NCI-H1048 (cell line): ENCODE measurements at regions not wholly inside any gene's neighbourhood (a gene's known extent, or its start where the extent isn't known, plus 50 kb on each side); places are given as distances from the start of the nearest gene placed in this dataset.

Experiments used
- DNase-seq: peaks from one replicate; lab custom pipeline; 2025; lab: John Stamatoyannopoulos, UW

DNA sequence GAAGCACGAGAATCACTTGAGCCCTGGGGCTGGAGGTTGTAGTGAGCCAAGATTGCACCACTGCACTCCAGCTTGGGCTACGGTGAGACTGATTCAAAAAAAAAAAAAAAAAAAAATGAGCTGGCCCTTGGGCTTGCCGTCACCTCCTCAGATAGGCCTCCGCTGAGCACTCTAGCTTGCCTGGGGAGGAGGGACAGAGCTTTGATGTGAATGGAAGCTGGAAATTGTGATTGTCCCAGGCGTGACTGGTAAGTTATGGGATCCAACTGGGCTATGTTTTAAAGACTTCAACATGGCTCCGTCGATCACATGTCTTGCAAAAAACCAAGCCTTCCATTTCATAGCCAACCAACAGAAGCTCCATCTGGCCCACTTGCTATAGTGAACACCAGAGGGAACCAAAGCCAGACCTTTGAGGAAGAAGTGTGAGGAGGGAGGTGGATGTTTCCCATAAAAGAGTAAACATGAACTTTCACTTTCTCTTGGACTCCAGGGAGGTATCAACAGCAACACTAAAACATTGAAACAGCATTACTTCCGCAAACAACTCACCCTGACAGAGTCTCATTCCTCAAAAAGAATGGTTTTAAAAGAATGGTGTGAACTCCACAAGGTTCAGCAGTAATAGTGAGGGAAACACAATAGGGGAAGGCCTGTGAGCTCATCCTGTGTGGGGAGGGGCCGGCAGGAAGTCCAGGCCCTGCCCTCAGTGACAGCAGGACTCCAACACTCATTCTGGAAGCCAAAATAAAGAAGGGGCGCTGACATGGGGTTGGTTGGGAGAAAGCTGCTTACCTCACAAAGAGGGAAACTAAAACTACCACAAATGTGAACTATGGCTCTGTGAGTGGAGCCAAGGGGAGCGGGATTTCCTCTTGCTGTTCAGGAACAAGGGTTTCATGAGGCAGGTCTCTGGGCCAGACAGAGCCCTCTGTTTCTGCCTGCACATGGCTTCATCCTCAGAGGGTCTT is 59.2 kb upstream of the IL12A start:
- no peak for DNase-seq

DNA sequence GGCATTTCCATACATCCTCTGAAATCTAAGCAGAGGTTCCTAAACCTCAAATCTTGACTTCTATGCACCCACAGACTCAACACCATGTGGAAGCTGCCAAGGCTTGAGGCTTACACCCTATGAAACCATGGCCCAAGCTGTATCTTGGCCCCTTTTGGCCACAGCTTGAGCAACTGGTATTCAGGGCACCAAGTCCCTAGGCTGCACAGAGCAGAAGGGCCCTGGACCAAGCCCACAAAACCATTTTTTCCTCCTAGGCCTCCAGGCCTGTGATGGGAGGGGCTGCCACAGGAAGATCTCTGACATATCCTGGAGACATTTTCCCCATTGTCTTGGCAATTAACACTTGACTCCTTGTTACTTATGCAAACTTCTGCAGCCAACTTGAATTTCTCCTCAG is 54.4 kb upstream of the IL12A start:
- DNase-seq: no peak

DNA sequence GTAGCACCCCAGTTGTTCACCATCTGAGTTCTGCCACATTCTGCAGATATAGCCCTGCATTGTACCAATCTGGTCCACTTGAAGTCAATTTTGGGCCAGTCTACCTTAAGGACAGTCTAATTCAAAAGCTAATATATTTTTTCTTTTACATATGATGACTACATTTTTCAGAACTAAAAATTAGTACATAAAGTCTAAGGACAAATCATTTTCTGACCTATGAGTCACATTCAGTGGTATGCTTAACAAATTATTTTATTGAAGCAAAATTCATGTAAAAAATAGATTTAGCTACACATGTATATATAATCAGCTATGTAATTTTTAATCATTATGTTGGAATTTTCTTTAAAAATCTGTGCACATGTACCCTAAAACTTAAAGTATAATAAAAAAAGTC is 52.1 kb upstream of the IL12A start:
- DNase-seq: no peak

DNA sequence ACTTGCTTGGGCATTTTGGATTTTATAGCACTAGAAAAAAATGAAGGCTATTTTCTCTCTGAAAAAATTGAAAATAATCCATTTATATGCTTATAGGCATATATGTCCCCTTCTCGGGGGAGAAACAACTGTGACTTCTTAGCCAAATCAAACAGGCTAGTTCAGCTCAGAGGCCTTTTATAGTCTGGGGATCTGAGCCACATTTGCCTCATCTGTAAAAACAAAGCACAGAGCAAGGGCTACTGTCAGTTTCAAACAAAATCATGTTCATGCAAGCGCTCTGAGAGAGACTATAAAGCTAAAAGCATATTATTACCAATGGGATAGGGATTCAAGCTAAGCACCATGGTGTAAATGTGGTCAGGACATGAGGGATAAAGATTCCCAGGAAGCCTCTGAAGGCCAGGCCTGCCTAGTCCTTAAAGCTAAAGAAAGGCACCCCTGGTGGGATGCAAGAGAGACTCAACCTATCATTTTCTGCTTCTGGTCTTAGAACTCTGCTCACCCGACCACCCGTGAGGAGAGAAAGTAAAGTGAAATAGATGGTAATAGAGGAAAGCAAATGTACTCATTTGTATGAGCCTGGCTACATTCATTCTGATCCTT is 51.0 kb upstream of the IL12A start:
- DNase-seq: no peak

DNA sequence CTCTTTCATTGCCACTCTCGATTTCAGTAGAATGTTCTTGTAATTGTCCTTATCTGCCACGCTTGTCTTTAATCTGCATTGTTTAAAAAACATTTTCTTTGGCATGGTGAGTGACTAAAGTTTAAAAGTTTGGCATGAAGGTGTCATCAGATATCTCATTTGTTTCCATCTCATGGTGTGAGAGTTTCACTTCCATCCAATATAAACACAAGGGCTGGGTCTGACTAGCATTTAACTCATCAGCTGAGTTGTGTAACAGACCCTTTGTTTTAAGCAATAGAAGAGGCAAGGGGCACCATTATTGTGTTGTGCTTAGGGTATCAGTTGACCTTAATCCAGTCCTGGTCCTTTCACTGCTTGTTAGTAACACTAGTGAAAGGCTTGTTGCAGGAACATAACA is 49.9 kb upstream of the IL12A start:
- DNase-seq: no peak
